Transverse colon (tissue), 3 donors: ENCODE measurements at regions not wholly inside any gene's neighbourhood (a gene's known extent, or its start where the extent isn't known, plus 50 kb on each side); places are given as distances from the start of the nearest gene placed in this dataset.

Source experiments
- CTCF ChIP-seq, 5 experiments: fragments of 200-600 bp in 3 of 5; fragments of 450-650 bp in 2 of 5; sonication (generic) in 3 of 5; IDR thresholded peaks; 1 replicate in 2 of 5; 2 replicates in 3 of 5; pipeline ENCODE4 v1.5.1; 2016 to 2017; ENCODE audit warnings: antibody characterized with exemption in 5 of 5, inconsistent platforms in 3 of 5, mild to moderate bottlenecking in 2 of 5, moderate library complexity in 1 of 5
- EP300 ChIP-seq: sonication (generic); formaldehyde crosslinking; IDR thresholded peaks from one replicate; pipeline ENCODE4 v1.6.1; 2017; ENCODE audit warnings: antibody characterized with exemption, low read depth

GRCh38 chr5:145465474-145466263 is 369.5 kb downstream of the PRELID2 start:
- no peak for TF ChIP-seq CTCF (IDR thresholded peaks at IDR 0.05)
- no peak for TF ChIP-seq EP300
